RWPE2 (cell line): ENCODE measurements at regions not wholly inside any gene's neighbourhood (a gene's known extent, or its start where the extent isn't known, plus 50 kb on each side); places are given as distances from the start of the nearest gene placed in this dataset.

Experiments
- ATAC-seq: fragments of 200-7000 bp; cut with Tn5 transposase; 3 replicates; pipeline ENCODE4 v1.9.1; 2021; ENCODE audit warnings: low read depth
- DNase-seq: peaks from one replicate; pipeline ENCODE4 v3.0.0-alpha.2; 2020; ENCODE audit warnings: low spot score
- H3K27ac ChIP-seq: fragments of 450-650 bp; 2 replicates; pipeline ENCODE4 v1.5.1; 2017; ENCODE audit warnings: mild to moderate bottlenecking; ENCODE audit not compliant: poor library complexity, severe bottlenecking
- H3K27me3 ChIP-seq: fragments of 250-450 bp; sonication (Bioruptor Pico); 2 replicates; pipeline ENCODE4 v1.5.1; 2021; ENCODE audit warnings: mild to moderate bottlenecking, moderate library complexity; ENCODE audit not compliant: insufficient read depth, poor library complexity, severe bottlenecking
- H3K36me3 ChIP-seq: fragments of 250-450 bp; sonication (Bioruptor Pico); 2 replicates; pipeline ENCODE4 v1.5.1; 2020; ENCODE audit warnings: low read depth, mild to moderate bottlenecking, moderate library complexity
- H3K4me1 ChIP-seq: fragments of 250-450 bp; sonication (Bioruptor Pico); 2 replicates; pipeline ENCODE4 v1.5.1; 2021; ENCODE audit warnings: mild to moderate bottlenecking, moderate library complexity; ENCODE audit not compliant: insufficient read depth, poor library complexity, severe bottlenecking
- H3K4me3 ChIP-seq: fragments of 250-450 bp; sonication (Bioruptor Pico); 2 replicates; pipeline ENCODE4 v1.5.1; 2021; ENCODE audit warnings: mild to moderate bottlenecking, moderate library complexity; ENCODE audit not compliant: severe bottlenecking
- H3K9me3 ChIP-seq: fragments of 250-450 bp; sonication (Bioruptor Pico); 2 replicates; pipeline ENCODE4 v1.5.1; 2021; ENCODE audit warnings: mild to moderate bottlenecking, moderate library complexity; ENCODE audit not compliant: severe bottlenecking
- TF ChIP-seq, protein P1 (sequence below): fragments of 450-650 bp; IDR thresholded peaks from one replicate; pipeline ENCODE4 v1.5.1; 2017; ENCODE audit warnings: mild to moderate bottlenecking, moderate library complexity; ENCODE audit not compliant: poor library complexity, severe bottlenecking

DNA sequence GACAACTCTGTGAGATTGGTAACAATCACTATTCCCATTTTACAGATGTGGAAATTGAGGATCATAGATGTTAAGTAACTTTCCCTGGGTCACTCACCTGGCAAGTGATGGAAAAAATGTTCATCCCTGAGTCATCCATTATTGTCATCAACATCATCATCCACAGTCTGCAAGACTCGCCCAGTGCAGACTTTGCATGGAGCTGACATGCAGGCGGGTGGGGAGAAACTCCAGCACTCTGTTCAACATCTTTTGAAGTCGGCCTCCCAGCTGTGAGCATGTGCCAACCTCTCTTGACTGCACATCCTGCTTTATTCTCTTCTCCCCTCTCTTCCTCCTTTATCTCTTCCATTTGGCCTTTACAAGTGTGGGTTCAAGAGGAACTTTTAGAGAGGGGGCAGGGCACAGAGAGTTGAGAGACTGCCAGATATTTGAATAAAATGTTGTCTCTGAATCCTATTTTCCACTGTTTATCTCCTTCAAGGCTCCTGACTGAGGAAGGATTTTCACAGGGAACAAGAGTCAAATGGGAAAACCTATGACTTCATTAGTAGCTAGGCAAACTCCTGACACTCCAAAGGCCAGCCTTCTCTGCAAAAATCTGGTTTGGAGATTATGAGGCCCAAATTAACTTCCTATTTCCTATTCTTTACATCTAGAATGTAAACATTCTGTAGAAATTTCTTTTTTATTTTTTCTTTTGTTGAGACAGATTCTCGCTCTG is 283.7 kb upstream of the PODXL start:
- H3K27me3 ChIP-seq, result peaks cover 29% of the 10 kb centered on the region

DNA sequence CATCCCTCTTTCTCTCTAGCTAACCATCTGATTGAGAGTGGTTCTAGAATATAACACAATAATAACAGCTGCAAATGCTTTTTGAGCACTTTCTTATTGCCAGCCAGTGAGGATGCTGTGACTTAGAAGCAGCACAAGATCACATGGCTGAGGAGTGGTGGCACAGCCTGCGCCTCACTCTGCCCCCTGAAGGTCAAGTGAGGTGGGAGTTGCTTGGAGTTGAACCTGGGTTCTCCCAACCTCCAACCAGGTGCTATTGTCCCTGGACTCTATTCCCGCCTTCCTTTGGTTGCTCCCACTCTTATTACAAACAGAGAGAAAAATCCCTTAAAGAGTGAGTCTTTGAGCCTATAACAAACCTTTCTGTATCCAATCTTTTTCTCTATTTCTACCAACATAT is 280.3 kb upstream of the PODXL start:
- Histone ChIP-seq H3K27ac (no peak overlapping the region), H3K4me3 (no peak overlapping the region), H3K36me3 (no peaks in the 10 kb centered on the region), H3K4me1 (no peaks in the 10 kb centered on the region), H3K27me3 (peaks cover 36% of the 10 kb centered on the region), H3K9me3 (no peaks in the 10 kb centered on the region)
- DNase-seq, result no peak
- TF ChIP-seq, protein P1, sequence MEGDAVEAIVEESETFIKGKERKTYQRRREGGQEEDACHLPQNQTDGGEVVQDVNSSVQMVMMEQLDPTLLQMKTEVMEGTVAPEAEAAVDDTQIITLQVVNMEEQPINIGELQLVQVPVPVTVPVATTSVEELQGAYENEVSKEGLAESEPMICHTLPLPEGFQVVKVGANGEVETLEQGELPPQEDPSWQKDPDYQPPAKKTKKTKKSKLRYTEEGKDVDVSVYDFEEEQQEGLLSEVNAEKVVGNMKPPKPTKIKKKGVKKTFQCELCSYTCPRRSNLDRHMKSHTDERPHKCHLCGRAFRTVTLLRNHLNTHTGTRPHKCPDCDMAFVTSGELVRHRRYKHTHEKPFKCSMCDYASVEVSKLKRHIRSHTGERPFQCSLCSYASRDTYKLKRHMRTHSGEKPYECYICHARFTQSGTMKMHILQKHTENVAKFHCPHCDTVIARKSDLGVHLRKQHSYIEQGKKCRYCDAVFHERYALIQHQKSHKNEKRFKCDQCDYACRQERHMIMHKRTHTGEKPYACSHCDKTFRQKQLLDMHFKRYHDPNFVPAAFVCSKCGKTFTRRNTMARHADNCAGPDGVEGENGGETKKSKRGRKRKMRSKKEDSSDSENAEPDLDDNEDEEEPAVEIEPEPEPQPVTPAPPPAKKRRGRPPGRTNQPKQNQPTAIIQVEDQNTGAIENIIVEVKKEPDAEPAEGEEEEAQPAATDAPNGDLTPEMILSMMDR, result no peak
- ATAC-seq, result no peak

More for the DNA sequence above, 283.7 kb upstream of the PODXL start:
- Histone ChIP-seq H3K9me3 (no peaks in the 10 kb centered on the region), H3K4me1 (no peaks in the 10 kb centered on the region), H3K27ac (no peak overlapping the region), H3K4me3 (no peak overlapping the region), H3K36me3 (no peaks in the 10 kb centered on the region)
- DNase-seq (no peak), ATAC-seq (no peak)
- TF ChIP-seq, protein P1, result no peak

DNA sequence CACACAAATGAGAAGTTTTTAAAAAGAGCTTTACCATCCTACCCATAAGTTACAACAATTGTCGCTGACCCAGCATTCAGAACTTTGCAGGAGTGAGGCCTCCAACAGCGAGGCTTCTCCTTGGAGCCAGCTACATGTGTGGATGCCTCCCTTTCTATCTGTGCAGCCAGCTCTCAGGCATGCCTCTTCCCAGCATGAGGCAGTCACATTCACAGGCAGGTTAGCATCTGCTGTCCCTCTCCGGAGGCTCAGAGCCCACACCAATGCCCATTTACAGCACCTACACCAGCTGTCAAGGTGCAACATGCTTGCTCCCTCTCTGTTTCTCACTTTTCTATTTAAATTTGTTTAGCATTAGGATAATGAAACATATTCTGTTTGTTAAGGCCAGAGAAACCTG is 278.7 kb upstream of the PODXL start:
- Histone ChIP-seq H3K27me3 (peaks cover 43% of the 10 kb centered on the region), H3K4me3 (no peak overlapping the region), H3K36me3 (no peaks in the 10 kb centered on the region), H3K27ac (no peak overlapping the region), H3K4me1 (no peaks in the 10 kb centered on the region), H3K9me3 (no peaks in the 10 kb centered on the region)
- TF ChIP-seq, protein P1, result no peak
- DNase-seq (no peak), ATAC-seq (no peak)

DNA sequence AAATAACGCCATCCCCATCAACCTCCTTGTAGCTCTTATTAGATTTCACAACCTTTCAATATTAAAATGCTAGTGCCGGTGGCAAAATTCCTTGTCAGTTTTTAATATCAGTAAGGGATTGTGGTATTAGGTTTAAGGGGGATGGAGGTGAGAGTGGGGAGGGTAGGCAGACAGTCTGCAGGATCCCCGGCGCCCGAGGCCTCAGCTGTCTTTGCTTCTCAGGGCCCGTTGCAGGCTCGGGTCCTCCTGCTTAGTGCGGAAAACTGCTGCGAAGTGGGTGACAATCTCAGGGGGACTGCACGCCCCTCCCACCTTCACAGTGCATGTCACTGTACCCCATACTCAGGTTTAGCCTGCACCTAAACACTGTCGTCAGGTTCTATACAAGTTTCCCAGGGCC is 274.3 kb upstream of the PODXL start:
- Histone ChIP-seq H3K27ac (no peak overlapping the region), H3K27me3 (peaks cover 31% of the 10 kb centered on the region), H3K36me3 (no peaks in the 10 kb centered on the region), H3K4me1 (no peaks in the 10 kb centered on the region), H3K9me3 (no peaks in the 10 kb centered on the region), H3K4me3 (no peak overlapping the region)
- TF ChIP-seq, protein P1, result no peak
- ATAC-seq (no peak), DNase-seq (no peak)

DNA sequence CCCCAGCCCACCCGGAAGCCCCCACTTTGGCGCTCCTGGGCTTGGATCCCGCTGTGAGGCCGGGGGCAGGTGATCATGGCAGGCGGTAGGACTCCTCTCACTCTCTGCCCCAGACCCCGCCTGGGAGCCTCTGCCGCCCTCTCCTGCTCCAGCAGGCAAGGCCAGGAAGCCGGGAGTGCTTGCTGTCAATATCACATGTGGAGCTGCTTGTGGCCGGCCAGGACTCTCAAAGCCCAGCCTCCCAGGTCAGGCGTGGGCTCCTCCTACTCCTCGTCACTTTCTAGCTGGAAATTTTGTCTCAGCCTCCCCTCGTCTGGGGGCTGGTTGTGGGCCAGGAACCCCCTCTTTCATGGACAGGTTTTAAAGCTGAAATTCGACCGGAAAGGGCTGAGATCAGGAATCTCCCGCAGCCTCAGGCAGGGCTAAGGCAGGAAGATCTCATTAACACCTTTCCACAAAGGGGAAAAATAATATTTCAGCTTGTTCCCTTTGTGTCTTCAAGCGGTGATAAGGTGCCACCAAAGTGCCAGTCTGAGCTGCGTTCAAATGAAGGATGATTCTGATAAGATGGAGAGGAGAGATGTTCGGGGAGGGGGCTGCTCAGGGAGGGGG is 273.6 kb upstream of the PODXL start:
- H3K4me1 ChIP-seq, result no peaks in the 10 kb centered on the region
- no peaks in the 10 kb centered on the region for H3K9me3 ChIP-seq
- H3K27ac ChIP-seq, result no peak overlapping the region
- ATAC-seq (no peak), DNase-seq (no peak)
- peaks cover 25% of the 10 kb centered on the region for H3K27me3 ChIP-seq
- H3K4me3 ChIP-seq, result no peak overlapping the region
- H3K36me3 ChIP-seq, result no peaks in the 10 kb centered on the region
- TF ChIP-seq, protein P1, result no peak
